ENCODE measurements at regions not wholly inside any gene's neighbourhood (a gene's known extent, or its start where the extent isn't known, plus 50 kb on each side); places are given as distances from the start of the nearest gene placed in this dataset.

- TF ChIP-seq CTCF (IDR thresholded peaks at IDR 0.05) (no peak), POLR2A (IDR thresholded peaks at IDR 0.05) (no peak)
Measured at GRCh38 chr7:123324283-123324682, 124.5 kb upstream of the SLC13A1 start.
